IMR-90 (cell line): ENCODE measurements at regions not wholly inside any gene's neighbourhood (a gene's known extent, or its start where the extent isn't known, plus 50 kb on each side); places are given as distances from the start of the nearest gene placed in this dataset.
"Not testable (repeated sequence)": the region's sequence is repeated elsewhere in the genome, so short reads cannot be mapped to it uniquely, and the experiment has no call there.

Source experiments
- ATAC-seq: fragments of 200-7000 bp; cut with Tn5 transposase; 2 replicates; pipeline ENCODE4 v1.9.1; 2020; ENCODE audit warnings: low read depth, mild to moderate bottlenecking, moderate library complexity
- BruUV-seq: library from RNA; stranded (reverse); fragments of 400-500 nt; replicated peaks from 2 replicates; lab custom pipeline; 2021; lab: Mats Ljungman, UMichigan
- CTCF ChIA-PET: fragments of 300-600 bp; formaldehyde crosslinking; extraction: SDS; loops from one replicate; lab custom pipeline; 2021; ENCODE audit warnings: antibody characterized with exemption; lab: Yijun Ruan, JAX
- POLR2A ChIA-PET: fragments of 300-600 bp; sonication (Branson Sonifier 250); formaldehyde crosslinking; loops from one replicate; lab custom pipeline; 2022; ENCODE audit warnings: antibody characterized with exemption; ENCODE audit not compliant: unreplicated experiment; lab: Charles Lee
- DNase-seq: peaks from one replicate; pipeline ENCODE4 v3.0.0; 2013
- H2AFZ ChIP-seq: replicated peaks from 2 replicates; pipeline ENCODE3; 2013; ENCODE audit warnings: low read length, mild to moderate bottlenecking; ENCODE audit not compliant: poor library complexity
- H2AK5ac ChIP-seq: 2 replicates; pipeline ENCODE4 v1.6.1; 2013; ENCODE audit warnings: low read depth, low read length, inconsistent platforms
- H2AK9ac ChIP-seq: replicated peaks from 2 replicates; pipeline ENCODE3; 2013; ENCODE audit warnings: mild to moderate bottlenecking, low read depth, low read length, moderate library complexity; ENCODE audit not compliant: poor library complexity
- H2BK120ac ChIP-seq: 2 replicates; pipeline ENCODE4 v1.6.1; 2013; ENCODE audit warnings: low read depth, low read length, inconsistent platforms
- H2BK15ac ChIP-seq: 3 replicates; pipeline ENCODE4 v1.6.1; 2013; ENCODE audit warnings: low read depth, low read length, inconsistent platforms
- H2BK20ac ChIP-seq: 2 replicates; pipeline ENCODE4 v1.6.1; 2013; ENCODE audit warnings: low read depth, mild to moderate bottlenecking, inconsistent platforms, low read length, moderate library complexity
- H2BK5ac ChIP-seq: 2 replicates; pipeline ENCODE4 v1.6.1; 2013; ENCODE audit warnings: mild to moderate bottlenecking, low read depth, low read length, inconsistent platforms; ENCODE audit not compliant: poor library complexity, severe bottlenecking
- H3K14ac ChIP-seq: replicated peaks from 2 replicates; pipeline ENCODE4 v1.6.1; 2013; ENCODE audit warnings: low read depth, low read length, inconsistent platforms
- H3K18ac ChIP-seq: 2 replicates; pipeline ENCODE4 v1.6.1; 2013; ENCODE audit warnings: low read depth, low read length, control low read depth
- H3K23ac ChIP-seq: 2 replicates; pipeline ENCODE4 v1.6.1; 2013; ENCODE audit warnings: low read depth, low read length, inconsistent platforms
- H3K27ac ChIP-seq: 2 replicates; pipeline ENCODE4 v1.5.1; 2013; ENCODE audit warnings: mild to moderate bottlenecking, control low read depth, low read length; ENCODE audit not compliant: insufficient read depth
- H3K27me3 ChIP-seq: 2 replicates; pipeline ENCODE4 v1.6.1; 2013; ENCODE audit warnings: low read length; ENCODE audit not compliant: control insufficient read depth, insufficient read depth
- H3K36me3 ChIP-seq: 2 replicates; pipeline ENCODE4 v1.6.1; 2013; ENCODE audit warnings: low read length, mixed read lengths; ENCODE audit not compliant: control insufficient read depth, insufficient read depth
- H3K4ac ChIP-seq: 2 replicates; pipeline ENCODE4 v1.6.1; 2013; ENCODE audit warnings: low read depth, low read length, inconsistent platforms
- H3K4me1 ChIP-seq: 2 replicates; pipeline ENCODE4 v1.6.1; 2013; ENCODE audit warnings: low read length, mixed read lengths; ENCODE audit not compliant: control insufficient read depth, insufficient read depth
- H3K4me2 ChIP-seq: 2 replicates; pipeline ENCODE4 v1.6.1; 2013; ENCODE audit warnings: low read depth, mild to moderate bottlenecking, control low read depth, low read length, moderate library complexity
- H3K4me3 ChIP-seq: 2 replicates; pipeline ENCODE4 v1.5.1; 2013; ENCODE audit warnings: low read depth, mild to moderate bottlenecking, control low read depth, low read length, moderate library complexity; ENCODE audit not compliant: insufficient read depth
- H3K56ac ChIP-seq: 2 replicates; pipeline ENCODE4 v1.6.1; 2013; ENCODE audit warnings: low read length, inconsistent platforms; ENCODE audit not compliant: insufficient read depth; ENCODE audit errors: extremely low read depth
- H3K79me1 ChIP-seq, 2 experiments: 2 replicates each; pipeline ENCODE4 v1.6.1; 2013; ENCODE audit warnings: low read length in 2 of 2, inconsistent platforms in 1 of 2, low read depth in 1 of 2
- H3K9ac ChIP-seq: 2 replicates; pipeline ENCODE4 v1.6.1; 2013; ENCODE audit warnings: low read depth, low read length, control low read depth
- H3K9me1 ChIP-seq: 2 replicates; pipeline ENCODE4 v1.6.1; 2013; ENCODE audit warnings: low read length, inconsistent platforms; ENCODE audit not compliant: insufficient read depth
- H3K9me3 ChIP-seq: 2 replicates; pipeline ENCODE4 v1.6.1; 2013; ENCODE audit warnings: low read length; ENCODE audit not compliant: control insufficient read depth, insufficient read depth
- H4K20me1 ChIP-seq: 2 replicates; pipeline ENCODE4 v1.6.1; 2013; ENCODE audit warnings: low read length, inconsistent platforms; ENCODE audit not compliant: insufficient read depth
- H4K5ac ChIP-seq: 2 replicates; pipeline ENCODE4 v1.6.1; 2013; ENCODE audit warnings: mild to moderate bottlenecking, low read depth, low read length, control low read depth
- H4K8ac ChIP-seq, 2 experiments: 2 replicates each; pipeline ENCODE4 v1.6.1; 2013; ENCODE audit warnings: low read depth in 2 of 2, low read length in 2 of 2, control low read depth in 1 of 2, inconsistent platforms in 1 of 2
- H4K91ac ChIP-seq: 2 replicates; pipeline ENCODE4 v1.6.1; 2013; ENCODE audit warnings: low read depth, low read length, inconsistent platforms; ENCODE audit not compliant: insufficient read depth
- CEBPB ChIP-seq: IDR thresholded peaks from 2 replicates; pipeline ENCODE4 v1.6.1; 2012; ENCODE audit warnings: low read depth, low read length, improper control_type of control experiment
- CHD1 ChIP-seq: IDR thresholded peaks from 2 replicates; pipeline ENCODE4 v1.6.1; 2012; ENCODE audit warnings: low read depth, low read length, improper control_type of control experiment
- FOS ChIP-seq: fragments of 150-350 bp; IDR thresholded peaks from 2 replicates; pipeline ENCODE4 v1.6.1; 2016; ENCODE audit warnings: low read depth, low read length
- POLR2A ChIP-seq: IDR thresholded peaks from 2 replicates; pipeline ENCODE4 v1.6.1; 2012; ENCODE audit warnings: mild to moderate bottlenecking, low read depth, low read length
- RCOR1 ChIP-seq: IDR thresholded peaks from 2 replicates; pipeline ENCODE4 v1.6.1; 2012; ENCODE audit warnings: mild to moderate bottlenecking, low read length, improper control_type of control experiment; ENCODE audit not compliant: insufficient replicate concordance
- WGBS, 2 experiments: methylation state at CpG; one replicate each; pipeline versions ENCODE4 v1.1.5 to v1.1.7; 2013; ENCODE audit warnings: missing lambda C conversion rate in 2 of 2; ENCODE audit not compliant: insufficient read length in 1 of 2; ENCODE audit errors: extremely low coverage in 2 of 2; 5-methylcytosine and 5-hydroxymethylcytosine counted together
- dilution Hi-C: fragments of 300-500 bp; cut with HindIII; formaldehyde crosslinking; loops from one replicate; pipeline ENCODE4 v1.14.3; 2018; ENCODE audit warnings: low sequenced_read_pairs; ENCODE audit not compliant: unreplicated experiment
- in situ Hi-C: fragments of 300-500 bp; cut with MboI; formaldehyde crosslinking; loops from 3 replicates; pipeline ENCODE4 v1.14.3; 2019; ENCODE audit warnings: low sequenced_read_pairs, inconsistent platforms, mixed read lengths
- intact Hi-C: fragments of 100-400 bp; cut with micrococcal nuclease; formaldehyde crosslinking; loops from 2 replicates; pipeline ENCODE4 v1.10.0; 2022

GRCh38 chr2:176947754-176948153, 264.8 kb upstream of the HNRNPA3 start:
- no peak overlapping the region for H3K9ac ChIP-seq
- no peaks in the 10 kb centered on the region for H3K9me1 ChIP-seq
- H3K18ac ChIP-seq = no peak overlapping the region
- no peak overlapping the region for H3K4me3 ChIP-seq
- intact Hi-C loops (no loop called here), in situ Hi-C loops (no loop called here), dilution Hi-C loops (no loop called here)
- no peaks in the 10 kb centered on the region for H3K79me1 ChIP-seq
- ChIA-PET CTCF (no interaction called here), POLR2A (no interaction called here)
- no TSS peak for BruUV-seq
- H4K8ac ChIP-seq = no peak overlapping the region
- no CpG with 5 or more reads among the region's 1 CpG for WGBS, 2 experiments
- H2AFZ ChIP-seq = no peak overlapping the region
- H3K4me2 ChIP-seq = no peak overlapping the region
- TF ChIP-seq RCOR1 = no peak
- TF ChIP-seq POLR2A = no peak
- no peak for TF ChIP-seq FOS
- no peak for TF ChIP-seq CHD1
- TF ChIP-seq CEBPB = no peak
- no peaks in the 10 kb centered on the region for H3K27me3 ChIP-seq
- H4K5ac ChIP-seq = no peak overlapping the region
- no peak overlapping the region for H4K91ac ChIP-seq
- H4K20me1 ChIP-seq = no peaks in the 10 kb centered on the region
- H3K9me3 ChIP-seq = no peaks in the 10 kb centered on the region
- H3K23ac ChIP-seq = no peak overlapping the region
- no peak overlapping the region for H3K4ac ChIP-seq
- no peak overlapping the region for H2BK20ac ChIP-seq
- no peak overlapping the region for H2BK15ac ChIP-seq
- DNase-seq (no peak), ATAC-seq (no peak)
- no peak overlapping the region for H3K56ac ChIP-seq
- H3K36me3 ChIP-seq = no peaks in the 10 kb centered on the region
- no peak overlapping the region for H2BK120ac ChIP-seq
- H2AK9ac ChIP-seq = no peak overlapping the region
- no peak overlapping the region for H3K14ac ChIP-seq
- H2BK5ac ChIP-seq = no peak overlapping the region
- H3K27ac ChIP-seq = no peak overlapping the region
- H3K4me1 ChIP-seq = no peaks in the 10 kb centered on the region
- no peak overlapping the region for H2AK5ac ChIP-seq

- CTCF ChIA-PET, H2AK9ac ChIP-seq, dilution Hi-C loops, H3K56ac ChIP-seq, H3K4me3 ChIP-seq, H2AK5ac ChIP-seq, H2BK120ac ChIP-seq, H3K27me3 ChIP-seq, H3K23ac ChIP-seq, H3K79me1 ChIP-seq, H3K9me1 ChIP-seq, H3K18ac ChIP-seq, DNase-seq, H3K36me3 ChIP-seq, BruUV-seq, H4K20me1 ChIP-seq, intact Hi-C loops, H3K9me3 ChIP-seq, H3K9ac ChIP-seq, H3K4me1 ChIP-seq, H2BK20ac ChIP-seq, H4K91ac ChIP-seq, H3K4me2 ChIP-seq, H3K4ac ChIP-seq, H4K8ac ChIP-seq, POLR2A ChIA-PET, H2BK15ac ChIP-seq, ATAC-seq, H3K27ac ChIP-seq, H2AFZ ChIP-seq, H2BK5ac ChIP-seq, in situ Hi-C loops, H3K14ac ChIP-seq, H4K5ac ChIP-seq: not testable (repeated sequence)
- WGBS, 2 experiments = no CpG with 5 or more reads among the region's 3 CpGs
These were observed 261.4 kb upstream of the HNRNPA3 start for GRCh38 chr2:176951218-176951617.
